Mucosa of descending colon (tissue), 3 donors: ENCODE measurements at regions not wholly inside any gene's neighbourhood (a gene's known extent, or its start where the extent isn't known, plus 50 kb on each side); places are given as distances from the start of the nearest gene placed in this dataset.
"Not testable (repeated sequence)": the region's sequence is repeated elsewhere in the genome, so short reads cannot be mapped to it uniquely, and the experiment has no call there.

Source experiments
- ATAC-seq: fragments of 200-7000 bp; cut with Tn5 transposase; one replicate; pipeline ENCODE4 v1.9.1; 2020; ENCODE audit warnings: mild to moderate bottlenecking, moderate library complexity
- DNase-seq, 3 donors: peaks; one replicate each; pipeline ENCODE4 v3.0.0-alpha.2; 2020
- H3K36me3 ChIP-seq: fragments of 200-600 bp; one replicate; pipeline ENCODE4 v1.8.0; 2021; ENCODE audit warnings: low read depth, mild to moderate bottlenecking
- H3K4me1 ChIP-seq: fragments of 200-600 bp; one replicate; pipeline ENCODE4 v1.8.0; 2021; ENCODE audit warnings: low read depth, mild to moderate bottlenecking
- H3K4me3 ChIP-seq: fragments of 200-600 bp; one replicate; pipeline ENCODE4 v1.8.0; 2021; ENCODE audit warnings: mild to moderate bottlenecking
- H3K9me3 ChIP-seq: fragments of 200-600 bp; one replicate; pipeline ENCODE4 v1.8.0; 2021; ENCODE audit warnings: mild to moderate bottlenecking
- CTCF ChIP-seq: fragments of 200-600 bp; IDR thresholded peaks from one replicate; pipeline ENCODE4 v1.8.0; 2022; ENCODE audit warnings: antibody characterized with exemption, mild to moderate bottlenecking
- intact Hi-C, 2 donors: fragments of 100-400 bp; cut with DNase I in 1 of 2; cut with micrococcal nuclease in 1 of 2; formaldehyde crosslinking; loops; one replicate each; pipeline versions ENCODE4 v1.11.0 to v1.11.1; 2022; cut with DNase I, micrococcal nuclease
- donor health status: DM: no; HTN: no; CAD: no; lungs with moderate emphysema.
- donor health status: DM: no; HTN: no; CAD: no.
- donor health status: DM: no; HTN: yes; CAD: no.

- intact Hi-C loops: no loop called here
- ATAC-seq: no peak
- DNase-seq: no peak
- H3K4me1 ChIP-seq: no peaks in the 10 kb centered on the region
- H3K9me3 ChIP-seq: no peaks in the 10 kb centered on the region
- no peaks in the 10 kb centered on the region for H3K36me3 ChIP-seq
- TF ChIP-seq CTCF: no peak
- H3K4me3 ChIP-seq: no peak overlapping the region
Observed at GRCh38 chr12:62005615-62006014, 254.6 kb upstream of the USP15 start.

DNA sequence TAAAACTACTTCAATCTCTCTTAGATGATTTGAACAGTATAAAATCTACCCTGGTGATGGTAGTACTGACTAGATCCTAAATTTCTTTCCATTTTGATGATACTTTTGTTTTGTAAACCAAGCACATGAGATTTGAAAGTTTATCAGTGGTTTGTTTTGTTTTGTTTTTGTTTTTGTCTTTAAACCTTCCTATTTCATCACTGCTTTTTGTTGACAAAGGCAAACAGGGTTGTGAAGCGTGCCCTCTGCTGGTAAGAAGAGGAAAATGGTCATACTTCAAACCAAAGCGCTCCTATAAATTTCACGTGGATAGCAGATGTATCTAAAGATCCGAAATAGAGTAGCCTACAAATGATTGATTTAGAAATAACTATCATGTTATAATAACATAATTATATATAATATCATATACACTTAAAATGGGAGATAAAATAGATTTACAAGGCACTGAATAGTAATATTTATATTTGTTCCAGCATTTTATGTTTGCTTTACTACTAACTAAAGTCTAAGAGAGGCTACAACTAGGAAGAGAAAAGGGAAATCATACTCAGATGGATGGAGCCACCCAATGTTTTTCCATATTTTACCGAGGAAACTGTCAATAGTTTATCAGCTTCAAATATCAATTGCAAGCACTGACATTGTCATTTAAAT lies 254.0 kb upstream of the USP15 start:
- DNase-seq (peak in 1 of 3 donors; percentile 16), ATAC-seq (no peak)
- intact Hi-C loops: no loop called here
- H3K4me3 ChIP-seq: no peak overlapping the region
- H3K9me3 ChIP-seq: no peaks in the 10 kb centered on the region
- no peaks in the 10 kb centered on the region for H3K36me3 ChIP-seq
- TF ChIP-seq CTCF: peak; percentile 30
- H3K4me1 ChIP-seq: no peaks in the 10 kb centered on the region

DNA sequence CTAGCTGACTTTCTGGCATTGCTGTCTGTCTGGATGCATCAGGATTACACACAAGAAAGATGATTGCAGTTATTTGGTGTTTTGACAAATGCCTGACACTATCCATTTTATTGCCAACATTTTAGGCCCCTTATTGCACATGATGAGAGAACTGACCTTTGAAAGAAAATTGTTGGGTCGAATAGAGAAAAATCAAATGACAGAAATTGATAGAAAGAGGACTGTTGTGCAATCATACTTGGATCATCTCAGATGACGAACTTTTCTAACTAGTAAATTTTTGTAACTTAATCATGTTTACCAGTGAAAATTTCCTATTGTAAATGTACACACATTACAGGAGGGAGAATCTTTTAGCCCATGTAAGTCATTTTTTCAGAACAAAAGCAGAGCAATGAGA lies 251.5 kb upstream of the USP15 start:
- intact Hi-C loops: no loop called here
- DNase-seq (no peak), ATAC-seq (no peak)
- H3K36me3 ChIP-seq: no peaks in the 10 kb centered on the region
- H3K9me3 ChIP-seq: no peaks in the 10 kb centered on the region
- H3K4me1 ChIP-seq: no peaks in the 10 kb centered on the region
- TF ChIP-seq CTCF: no peak
- H3K4me3 ChIP-seq: no peak overlapping the region

GRCh38 chr12:62009445-62009844 lies 250.8 kb upstream of the USP15 start:
- no peak overlapping the region for H3K4me3 ChIP-seq
- H3K4me1 ChIP-seq: no peaks in the 10 kb centered on the region
- no peak for TF ChIP-seq CTCF
- ATAC-seq (no peak), DNase-seq (no peak)
- intact Hi-C loops: no loop called here
- no peaks in the 10 kb centered on the region for H3K36me3 ChIP-seq
- H3K9me3 ChIP-seq: no peaks in the 10 kb centered on the region

- H3K9me3 ChIP-seq, DNase-seq, H3K4me3 ChIP-seq, intact Hi-C loops, H3K4me1 ChIP-seq, ATAC-seq, H3K36me3 ChIP-seq: not testable (repeated sequence)
Observed at GRCh38 chr12:62010331-62010906, 249.8 kb upstream of the USP15 start.

DNA sequence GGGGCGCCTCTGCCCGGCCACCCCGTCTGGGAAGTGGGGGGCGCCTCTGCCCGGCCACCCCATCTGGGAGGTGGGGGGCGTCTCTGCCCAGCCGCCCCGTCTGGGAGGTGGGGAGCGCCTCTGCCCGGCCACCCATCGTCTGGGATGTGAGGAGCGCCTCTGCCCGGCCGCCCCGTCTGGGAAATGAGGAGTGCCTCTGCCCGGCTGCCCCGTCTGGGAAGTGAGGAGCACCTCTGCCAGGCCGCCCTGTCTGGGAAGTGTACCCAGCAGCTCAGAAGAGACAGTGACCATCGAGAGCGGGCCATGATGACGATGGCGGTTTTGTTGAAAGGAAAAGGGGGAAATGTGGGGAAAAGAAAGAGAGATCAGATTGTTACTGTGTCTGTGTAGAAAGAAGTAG lies 249.2 kb upstream of the USP15 start:
- H3K4me3 ChIP-seq, ATAC-seq, H3K36me3 ChIP-seq, DNase-seq, intact Hi-C loops, H3K4me1 ChIP-seq, H3K9me3 ChIP-seq: not testable (repeated sequence)

GRCh38 chr12:62014330-62014729 lies 245.9 kb upstream of the USP15 start:
- TF ChIP-seq CTCF: no peak
- no peak for DNase-seq
- no peaks in the 10 kb centered on the region for H3K4me1 ChIP-seq
- intact Hi-C loops: no loop called here
- H3K9me3 ChIP-seq: no peaks in the 10 kb centered on the region
- H3K4me3 ChIP-seq: no peak overlapping the region
- no peak for ATAC-seq
- H3K36me3 ChIP-seq: no peaks in the 10 kb centered on the region
